K562 (cell line): ENCODE measurements at regions not wholly inside any gene's neighbourhood (a gene's known extent, or its start where the extent isn't known, plus 50 kb on each side); places are given as distances from the start of the nearest gene placed in this dataset.

Experiments
- ATAC-seq: fragments of 200-7000 bp; cut with Tn5 transposase; 3 replicates; pipeline ENCODE4 v1.9.1; 2020; ENCODE audit warnings: moderate library complexity
- BruUV-seq: library from RNA; stranded (reverse); fragments of 400-500 nt; replicated peaks from 2 replicates; lab custom pipeline; 2021; lab: Mats Ljungman, UMichigan
- CTCF ChIA-PET: fragments of 300-600 bp; formaldehyde crosslinking; extraction: SDS; loops from one replicate; lab custom pipeline; 2021; ENCODE audit warnings: low intra/inter-chr PET ratio; lab: Yijun Ruan, JAX
- POLR2A ChIA-PET: fragments of 300-600, 350-650 bp; sonication (Branson Sonifier 250); formaldehyde crosslinking; extraction: SDS; loops from one replicate; lab custom pipeline; 2021; ENCODE audit warnings: antibody characterized with exemption, inconsistent platforms; lab: Yijun Ruan, JAX
- DNase-seq, 4 experiments: peaks; one replicate each; pipeline versions ENCODE4 v3.0.0 to v3.0.0-alpha.2; 2011 to 2018; ENCODE audit warnings: low spot score in 3 of 4, mixed read lengths in 3 of 4; ENCODE audit errors: extremely low read depth in 1 of 4
- FAIRE-seq: peaks from 2 replicates; lab custom pipeline; 2011; peaks lifted over from hg19 to GRCh38; lab: Jason Lieb, UNC
- H2AFZ ChIP-seq: 2 replicates; pipeline ENCODE4 v1.6.0; 2011; ENCODE audit warnings: low read depth, low read length, control low read depth, inconsistent platforms
- H3K27ac ChIP-seq: fragments of 200-600 bp; 3 replicates; pipeline ENCODE4 v1.8.0; 2011; ENCODE audit warnings: low read depth, mild to moderate bottlenecking, control low read depth, inconsistent platforms, low read length, moderate library complexity, mixed read lengths; ENCODE audit errors: extremely low read depth
- H3K27me3 ChIP-seq, 2 experiments: fragments of 300-600 bp in 1 of 2; 2 replicates in 1 of 2; 3 replicates in 1 of 2; pipeline versions ENCODE4 v1.6.0 to v1.8.0; 2011; ENCODE audit warnings: inconsistent platforms in 2 of 2, low read length in 2 of 2, mild to moderate bottlenecking in 1 of 2, mixed read lengths in 1 of 2, moderate library complexity in 1 of 2; ENCODE audit not compliant: control insufficient read depth in 2 of 2, insufficient read depth in 2 of 2
- H3K36me3 ChIP-seq: fragments of 300-600 bp; 3 replicates; pipeline ENCODE4 v1.8.0; 2011; ENCODE audit warnings: mild to moderate bottlenecking, low read length, inconsistent platforms; ENCODE audit not compliant: control insufficient read depth, insufficient read depth
- H3K4me1 ChIP-seq, 2 experiments: fragments of 200-600 bp in 1 of 2; replicated peaks in 1 of 2; 2 replicates in 1 of 2; 3 replicates in 1 of 2; pipeline versions ENCODE4 v1.5.1 to v1.8.0; 2011; ENCODE audit warnings: inconsistent platforms in 2 of 2, low read length in 2 of 2, mild to moderate bottlenecking in 1 of 2, mixed read lengths in 1 of 2, moderate library complexity in 1 of 2; ENCODE audit not compliant: control insufficient read depth in 2 of 2, insufficient read depth in 2 of 2
- H3K4me2 ChIP-seq: 2 replicates; pipeline ENCODE4 v1.6.1; 2011; ENCODE audit warnings: low read length, control low read depth, inconsistent platforms, mixed read lengths; ENCODE audit not compliant: insufficient read depth
- H3K4me3 ChIP-seq: fragments of 200-600 bp; sonication (generic), shearing (Covaris generic); 2 replicates; pipeline ENCODE4 v1.5.1; 2016; ENCODE audit warnings: control low read depth, inconsistent platforms
- H3K79me2 ChIP-seq: fragments of 200-600 bp; 3 replicates; pipeline ENCODE4 v1.8.0; 2011; ENCODE audit warnings: low read length, inconsistent platforms; ENCODE audit not compliant: control insufficient read depth, insufficient read depth
- H3K9ac ChIP-seq, 2 experiments: 2 replicates each; pipeline versions ENCODE4 v1.6.0 to v1.6.1; 2011; ENCODE audit warnings: low read depth in 2 of 2, low read length in 2 of 2, control low read depth in 1 of 2, inconsistent platforms in 1 of 2, mild to moderate bottlenecking in 1 of 2, mixed read lengths in 1 of 2; ENCODE audit not compliant: insufficient read depth in 1 of 2
- H3K9me1 ChIP-seq: one replicate; pipeline ENCODE4 v1.6.0; 2011; ENCODE audit warnings: inconsistent platforms, mild to moderate bottlenecking, low read length, moderate library complexity; ENCODE audit not compliant: control insufficient read depth, insufficient read depth
- H3K9me3 ChIP-seq: replicated peaks from 2 replicates; pipeline ENCODE4 v1.5.1; 2011; ENCODE audit warnings: low read depth, low read length, inconsistent platforms; ENCODE audit not compliant: control insufficient read depth, insufficient read depth
- H4K20me1 ChIP-seq: replicated peaks from 2 replicates; pipeline ENCODE4 v1.6.1; 2011; ENCODE audit warnings: low read length, inconsistent platforms, mixed read lengths; ENCODE audit not compliant: control insufficient read depth, insufficient read depth
- CAMTA2 ChIP-seq: fragments of 250-450 bp; sonication (Bioruptor Pico); conservative IDR thresholded peaks from 2 replicates; pipeline ENCODE4 v1.5.1; 2022
- HOMEZ ChIP-seq: fragments of 250-450 bp; sonication (Bioruptor Pico); IDR thresholded peaks from 2 replicates; pipeline ENCODE4 v1.4.0; 2020; ENCODE audit warnings: mild to moderate bottlenecking, moderate library complexity
- IRF9 ChIP-seq: fragments of 450-650 bp; IDR thresholded peaks from 2 replicates; pipeline ENCODE4 v1.6.1; 2016; ENCODE audit warnings: missing biosample characterization, missing genetic modification characterization
- JUN ChIP-seq, 2 experiments: sonication (generic) in 1 of 2; formaldehyde crosslinking in 1 of 2; IDR thresholded peaks; 2 replicates each; pipeline versions ENCODE4 v1.6.1 to v1.8.0; 2012 to 2022; ENCODE audit warnings: borderline replicate concordance in 2 of 2, mild to moderate bottlenecking in 2 of 2, improper control_type of control experiment in 1 of 2, low read depth in 1 of 2, low read length in 1 of 2, missing genetic modification reagents in 1 of 2
- ZMIZ1 ChIP-seq, 2 experiments: fragments of 150-350 bp in 1 of 2; IDR thresholded peaks; 2 replicates each; pipeline ENCODE4 v1.6.1; 2012 to 2016; ENCODE audit warnings: low read depth in 2 of 2, low read length in 2 of 2, mild to moderate bottlenecking in 1 of 2, moderate library complexity in 1 of 2
- WGBS: fragments of 100-300 bp; shearing (Covaris generic); methylation state at CpG from one replicate; pipeline ENCODE4 v1.1.6; 2016; ENCODE audit warnings: low coverage, mixed read lengths; ENCODE audit not compliant: insufficient coverage; ENCODE audit errors: missing lambda C conversion rate; 5-methylcytosine and 5-hydroxymethylcytosine counted together
- in situ Hi-C: fragments of 300-500 bp; cut with MboI; formaldehyde crosslinking; loops from 4 replicates; pipeline ENCODE4 v1.15.0; 2018; ENCODE audit warnings: inconsistent platforms, mixed read lengths
- intact Hi-C: fragments of 100-400 bp; cut with micrococcal nuclease; formaldehyde crosslinking; loops from 2 replicates; pipeline ENCODE4 v1.14.2; 2022

- ChIA-PET CTCF (no interaction called here), POLR2A (no interaction called here)
- Histone ChIP-seq H3K79me2 (no peaks in the 10 kb centered on the region), H3K4me2 (no peak overlapping the region), H2AFZ (no peak overlapping the region), H3K9me1 (no peaks in the 10 kb centered on the region), H3K27me3 (no peaks in the 10 kb centered on the region), H3K9me3 (no peaks in the 10 kb centered on the region), H3K4me1 (no peaks in the 10 kb centered on the region), H3K9ac (no peak overlapping the region), H4K20me1 (no peaks in the 10 kb centered on the region), H3K36me3 (no peaks in the 10 kb centered on the region), H3K4me3 (no peak overlapping the region), H3K27ac (no peak overlapping the region)
- no peak for ATAC-seq
- FAIRE-seq, result no peak
- intact Hi-C loops, result no loop called here
- BruUV-seq, result no TSS peak
- in situ Hi-C loops, result no loop called here
- TF ChIP-seq IRF9 (tag) (no peak), JUN (IDR thresholded peaks at IDR 0.05; ENCODE audit: borderline replicate concordance, low read depth, low read length) (no peak), JUN (CRISPR knock-in tag; IDR thresholded peaks at IDR 0.05; ENCODE audit: borderline replicate concordance) (no peak), HOMEZ (CRISPR knock-in tag) (no peak), CAMTA2 (CRISPR knock-in tag) (no peak), ZMIZ1 (IDR thresholded peaks at IDR 0.05; ENCODE audit: low read depth in 2 of 2, low read length in 2 of 2) (no peak)
- DNase-seq, result no peak
- WGBS, result 0% methylated on average over 2 of the region's 2 CpGs
Observed at GRCh38 chr21:17250778-17251241, 262.0 kb upstream of the CXADR start.
